ENCODE measurements at regions not wholly inside any gene's neighbourhood (a gene's known extent, or its start where the extent isn't known, plus 50 kb on each side); places are given as distances from the start of the nearest gene placed in this dataset.

GRCh38 chr17:71107136-71107535, 937.8 kb downstream of the KCNJ2 start:
- Histone ChIP-seq H3K27me3 (ENCODE audit: control insufficient read depth, insufficient read depth, low read length, poor library complexity, severe bottlenecking) (no peaks in the 10 kb centered on the region), H3K27ac (ENCODE audit: insufficient read depth, low read depth, low read length, poor library complexity, severe bottlenecking) (no peak overlapping the region), H3K9me3 (ENCODE audit: control insufficient read depth, low read length) (no peaks in the 10 kb centered on the region), H3K4me3 (ENCODE audit: insufficient read depth, low read depth, low read length) (no peak overlapping the region), H3K4me1 (ENCODE audit: control insufficient read depth, insufficient read depth, low read length) (peaks cover 12% of the 10 kb centered on the region), H3K36me3 (ENCODE audit: control insufficient read depth, insufficient read depth, low read length) (no peaks in the 10 kb centered on the region)
- 80 to 100% methylated on average over 1 of the region's 1 CpG for whole genome bisulfite sequencing, 2 experiments

- H3K36me3 ChIP-seq (ENCODE audit: control insufficient read depth, insufficient read depth, low read length) = no peaks in the 10 kb centered on the region
- peaks cover 17% of the 10 kb centered on the region for H3K4me1 ChIP-seq (ENCODE audit: control insufficient read depth, insufficient read depth, low read length)
- H3K27me3 ChIP-seq (ENCODE audit: control insufficient read depth, insufficient read depth, low read length, poor library complexity, severe bottlenecking) = no peaks in the 10 kb centered on the region
- no peak overlapping the region for H3K27ac ChIP-seq (ENCODE audit: insufficient read depth, low read depth, low read length, poor library complexity, severe bottlenecking)
- no peaks in the 10 kb centered on the region for H3K9me3 ChIP-seq (ENCODE audit: control insufficient read depth, low read length)
- WGBS, 2 experiments = 96% methylated on average over 2 of the region's 3 CpGs; no CpG with 5 or more reads in 1 of the 2 experiments
- H3K4me3 ChIP-seq (ENCODE audit: insufficient read depth, low read depth, low read length) = no peak overlapping the region
Measured at GRCh38 chr17:71109697-71110096, 940.4 kb downstream of the KCNJ2 start.

GRCh38 chr17:71110326-71110725, 941.0 kb downstream of the KCNJ2 start:
- Histone ChIP-seq H3K36me3 (ENCODE audit: control insufficient read depth, insufficient read depth, low read length) (no peaks in the 10 kb centered on the region), H3K4me3 (ENCODE audit: insufficient read depth, low read depth, low read length) (no peak overlapping the region), H3K9me3 (ENCODE audit: control insufficient read depth, low read length) (no peaks in the 10 kb centered on the region), H3K27me3 (ENCODE audit: control insufficient read depth, insufficient read depth, low read length, poor library complexity, severe bottlenecking) (no peaks in the 10 kb centered on the region), H3K4me1 (ENCODE audit: control insufficient read depth, insufficient read depth, low read length) (peaks cover 23% of the 10 kb centered on the region), H3K27ac (ENCODE audit: insufficient read depth, low read depth, low read length, poor library complexity, severe bottlenecking) (no peak overlapping the region)
- 91 to 100% methylated on average over 2 to 3 of the region's 3 CpGs for WGBS, 2 experiments

GRCh38 chr17:71111460-71111859, 942.1 kb downstream of the KCNJ2 start:
- no peak overlapping the region for H3K4me3 ChIP-seq (ENCODE audit: insufficient read depth, low read depth, low read length)
- no peak overlapping the region for H3K27ac ChIP-seq (ENCODE audit: insufficient read depth, low read depth, low read length, poor library complexity, severe bottlenecking)
- no peaks in the 10 kb centered on the region for H3K36me3 ChIP-seq (ENCODE audit: control insufficient read depth, insufficient read depth, low read length)
- H3K9me3 ChIP-seq (ENCODE audit: control insufficient read depth, low read length) = no peaks in the 10 kb centered on the region
- H3K4me1 ChIP-seq (ENCODE audit: control insufficient read depth, insufficient read depth, low read length) = peaks cover 25% of the 10 kb centered on the region
- no peaks in the 10 kb centered on the region for H3K27me3 ChIP-seq (ENCODE audit: control insufficient read depth, insufficient read depth, low read length, poor library complexity, severe bottlenecking)
- 95 to 100% methylated on average over 1 to 2 of the region's 2 CpGs for WGBS, 2 experiments

GRCh38 chr17:71111934-71112333, 942.6 kb downstream of the KCNJ2 start:
- H3K36me3 ChIP-seq (ENCODE audit: control insufficient read depth, insufficient read depth, low read length) = no peaks in the 10 kb centered on the region
- H3K27ac ChIP-seq (ENCODE audit: insufficient read depth, low read depth, low read length, poor library complexity, severe bottlenecking) = no peak overlapping the region
- H3K27me3 ChIP-seq (ENCODE audit: control insufficient read depth, insufficient read depth, low read length, poor library complexity, severe bottlenecking) = no peaks in the 10 kb centered on the region
- H3K4me3 ChIP-seq (ENCODE audit: insufficient read depth, low read depth, low read length) = no peak overlapping the region
- peaks cover 30% of the 10 kb centered on the region for H3K4me1 ChIP-seq (ENCODE audit: control insufficient read depth, insufficient read depth, low read length)
- no peaks in the 10 kb centered on the region for H3K9me3 ChIP-seq (ENCODE audit: control insufficient read depth, low read length)
- 100% methylated on average over 2 of the region's 2 CpGs for WGBS, 2 experiments

GRCh38 chr17:71113347-71113746, 944.0 kb downstream of the KCNJ2 start:
- WGBS, 2 experiments = 84 to 87% methylated on average over 4 of the region's 4 CpGs
- no peak overlapping the region for H3K27ac ChIP-seq (ENCODE audit: insufficient read depth, low read depth, low read length, poor library complexity, severe bottlenecking)
- no peaks in the 10 kb centered on the region for H3K9me3 ChIP-seq (ENCODE audit: control insufficient read depth, low read length)
- no peak overlapping the region for H3K4me3 ChIP-seq (ENCODE audit: insufficient read depth, low read depth, low read length)
- H3K27me3 ChIP-seq (ENCODE audit: control insufficient read depth, insufficient read depth, low read length, poor library complexity, severe bottlenecking) = no peaks in the 10 kb centered on the region
- H3K4me1 ChIP-seq (ENCODE audit: control insufficient read depth, insufficient read depth, low read length) = peaks cover 31% of the 10 kb centered on the region
- no peaks in the 10 kb centered on the region for H3K36me3 ChIP-seq (ENCODE audit: control insufficient read depth, insufficient read depth, low read length)

- Histone ChIP-seq H3K27me3 (ENCODE audit: control insufficient read depth, insufficient read depth, low read length, poor library complexity, severe bottlenecking) (no peaks in the 10 kb centered on the region), H3K9me3 (ENCODE audit: control insufficient read depth, low read length) (no peaks in the 10 kb centered on the region), H3K4me1 (ENCODE audit: control insufficient read depth, insufficient read depth, low read length) (peaks cover 29% of the 10 kb centered on the region), H3K36me3 (ENCODE audit: control insufficient read depth, insufficient read depth, low read length) (no peaks in the 10 kb centered on the region), H3K27ac (ENCODE audit: insufficient read depth, low read depth, low read length, poor library complexity, severe bottlenecking) (no peak overlapping the region), H3K4me3 (ENCODE audit: insufficient read depth, low read depth, low read length) (no peak overlapping the region)
- whole genome bisulfite sequencing, 2 experiments = 88 to 89% methylated on average over 6 to 7 of the region's 7 CpGs
Measured at GRCh38 chr17:71114911-71115668, 945.8 kb downstream of the KCNJ2 start.

GRCh38 chr17:71115669-71115972, 946.3 kb downstream of the KCNJ2 start:
- Histone ChIP-seq H3K36me3 (ENCODE audit: control insufficient read depth, insufficient read depth, low read length) (no peaks in the 10 kb centered on the region), H3K27me3 (ENCODE audit: control insufficient read depth, insufficient read depth, low read length, poor library complexity, severe bottlenecking) (no peaks in the 10 kb centered on the region), H3K4me1 (ENCODE audit: control insufficient read depth, insufficient read depth, low read length) (peaks cover 26% of the 10 kb centered on the region), H3K27ac (ENCODE audit: insufficient read depth, low read depth, low read length, poor library complexity, severe bottlenecking) (no peak overlapping the region), H3K4me3 (ENCODE audit: insufficient read depth, low read depth, low read length) (no peak overlapping the region), H3K9me3 (ENCODE audit: control insufficient read depth, low read length) (no peaks in the 10 kb centered on the region)
- WGBS, 2 experiments = 94 to 99% methylated on average over 4 of the region's 4 CpGs

- Histone ChIP-seq H3K27ac (ENCODE audit: insufficient read depth, low read depth, low read length, poor library complexity, severe bottlenecking) (no peak overlapping the region), H3K36me3 (ENCODE audit: control insufficient read depth, insufficient read depth, low read length) (no peaks in the 10 kb centered on the region), H3K27me3 (ENCODE audit: control insufficient read depth, insufficient read depth, low read length, poor library complexity, severe bottlenecking) (no peaks in the 10 kb centered on the region), H3K4me1 (ENCODE audit: control insufficient read depth, insufficient read depth, low read length) (peaks cover 26% of the 10 kb centered on the region), H3K4me3 (ENCODE audit: insufficient read depth, low read depth, low read length) (no peak overlapping the region), H3K9me3 (ENCODE audit: control insufficient read depth, low read length) (no peaks in the 10 kb centered on the region)
- WGBS, 2 experiments = 37 to 42% methylated on average over 4 of the region's 4 CpGs
Measured at GRCh38 chr17:71117466-71117865, 948.1 kb downstream of the KCNJ2 start.

- no peaks in the 10 kb centered on the region for H3K9me3 ChIP-seq (ENCODE audit: control insufficient read depth, low read length)
- H3K4me1 ChIP-seq (ENCODE audit: control insufficient read depth, insufficient read depth, low read length) = peaks cover 20% of the 10 kb centered on the region
- 85 to 86% methylated on average over 4 of the region's 4 CpGs for WGBS, 2 experiments
- H3K27me3 ChIP-seq (ENCODE audit: control insufficient read depth, insufficient read depth, low read length, poor library complexity, severe bottlenecking) = no peaks in the 10 kb centered on the region
- H3K4me3 ChIP-seq (ENCODE audit: insufficient read depth, low read depth, low read length) = no peak overlapping the region
- no peak overlapping the region for H3K27ac ChIP-seq (ENCODE audit: insufficient read depth, low read depth, low read length, poor library complexity, severe bottlenecking)
- no peaks in the 10 kb centered on the region for H3K36me3 ChIP-seq (ENCODE audit: control insufficient read depth, insufficient read depth, low read length)
Measured at GRCh38 chr17:71118039-71118438, 948.7 kb downstream of the KCNJ2 start.

GRCh38 chr17:71127416-71127815, 958.1 kb downstream of the KCNJ2 start:
- H3K9me3 ChIP-seq (ENCODE audit: control insufficient read depth, low read length) = no peaks in the 10 kb centered on the region
- H3K4me3 ChIP-seq (ENCODE audit: insufficient read depth, low read depth, low read length) = no peak overlapping the region
- no peaks in the 10 kb centered on the region for H3K27me3 ChIP-seq (ENCODE audit: control insufficient read depth, insufficient read depth, low read length, poor library complexity, severe bottlenecking)
- H3K27ac ChIP-seq (ENCODE audit: insufficient read depth, low read depth, low read length, poor library complexity, severe bottlenecking) = no peak overlapping the region
- no peaks in the 10 kb centered on the region for H3K4me1 ChIP-seq (ENCODE audit: control insufficient read depth, insufficient read depth, low read length)
- no peaks in the 10 kb centered on the region for H3K36me3 ChIP-seq (ENCODE audit: control insufficient read depth, insufficient read depth, low read length)
- WGBS, 2 experiments = 50 to 92% methylated on average over 1 to 2 of the region's 2 CpGs

Data from ectodermal cell (in vitro differentiated cells).